IMR-90 (cell line): ENCODE measurements at regions not wholly inside any gene's neighbourhood (a gene's known extent, or its start where the extent isn't known, plus 50 kb on each side); places are given as distances from the start of the nearest gene placed in this dataset.

ENCODE experiments used
- ATAC-seq: fragments of 200-7000 bp; cut with Tn5 transposase; 2 replicates; pipeline ENCODE4 v1.9.1; 2020; ENCODE audit warnings: low read depth, mild to moderate bottlenecking, moderate library complexity
- BruUV-seq: library from RNA; stranded (reverse); fragments of 400-500 nt; replicated peaks from 2 replicates; lab custom pipeline; 2021; lab: Mats Ljungman, UMichigan
- CTCF ChIA-PET: fragments of 300-600 bp; formaldehyde crosslinking; extraction: SDS; loops from one replicate; lab custom pipeline; 2021; ENCODE audit warnings: antibody characterized with exemption; lab: Yijun Ruan, JAX
- POLR2A ChIA-PET: fragments of 300-600 bp; sonication (Branson Sonifier 250); formaldehyde crosslinking; loops from one replicate; lab custom pipeline; 2022; ENCODE audit warnings: antibody characterized with exemption; ENCODE audit not compliant: unreplicated experiment; lab: Charles Lee
- DNase-seq: peaks from one replicate; pipeline ENCODE4 v3.0.0; 2013
- H2AFZ ChIP-seq: replicated peaks from 2 replicates; pipeline ENCODE3; 2013; ENCODE audit warnings: low read length, mild to moderate bottlenecking; ENCODE audit not compliant: poor library complexity
- H2AK5ac ChIP-seq: 2 replicates; pipeline ENCODE4 v1.6.1; 2013; ENCODE audit warnings: low read depth, low read length, inconsistent platforms
- H2AK9ac ChIP-seq: replicated peaks from 2 replicates; pipeline ENCODE3; 2013; ENCODE audit warnings: mild to moderate bottlenecking, low read depth, low read length, moderate library complexity; ENCODE audit not compliant: poor library complexity
- H2BK120ac ChIP-seq: 2 replicates; pipeline ENCODE4 v1.6.1; 2013; ENCODE audit warnings: low read depth, low read length, inconsistent platforms
- H2BK15ac ChIP-seq: 3 replicates; pipeline ENCODE4 v1.6.1; 2013; ENCODE audit warnings: low read depth, low read length, inconsistent platforms
- H2BK20ac ChIP-seq: 2 replicates; pipeline ENCODE4 v1.6.1; 2013; ENCODE audit warnings: low read depth, mild to moderate bottlenecking, inconsistent platforms, low read length, moderate library complexity
- H2BK5ac ChIP-seq: 2 replicates; pipeline ENCODE4 v1.6.1; 2013; ENCODE audit warnings: mild to moderate bottlenecking, low read depth, low read length, inconsistent platforms; ENCODE audit not compliant: poor library complexity, severe bottlenecking
- H3K14ac ChIP-seq: replicated peaks from 2 replicates; pipeline ENCODE4 v1.6.1; 2013; ENCODE audit warnings: low read depth, low read length, inconsistent platforms
- H3K18ac ChIP-seq: 2 replicates; pipeline ENCODE4 v1.6.1; 2013; ENCODE audit warnings: low read depth, low read length, control low read depth
- H3K23ac ChIP-seq: 2 replicates; pipeline ENCODE4 v1.6.1; 2013; ENCODE audit warnings: low read depth, low read length, inconsistent platforms
- H3K27ac ChIP-seq: 2 replicates; pipeline ENCODE4 v1.5.1; 2013; ENCODE audit warnings: mild to moderate bottlenecking, control low read depth, low read length; ENCODE audit not compliant: insufficient read depth
- H3K27me3 ChIP-seq: 2 replicates; pipeline ENCODE4 v1.6.1; 2013; ENCODE audit warnings: low read length; ENCODE audit not compliant: control insufficient read depth, insufficient read depth
- H3K36me3 ChIP-seq: 2 replicates; pipeline ENCODE4 v1.6.1; 2013; ENCODE audit warnings: low read length, mixed read lengths; ENCODE audit not compliant: control insufficient read depth, insufficient read depth
- H3K4ac ChIP-seq: 2 replicates; pipeline ENCODE4 v1.6.1; 2013; ENCODE audit warnings: low read depth, low read length, inconsistent platforms
- H3K4me1 ChIP-seq: 2 replicates; pipeline ENCODE4 v1.6.1; 2013; ENCODE audit warnings: low read length, mixed read lengths; ENCODE audit not compliant: control insufficient read depth, insufficient read depth
- H3K4me2 ChIP-seq: 2 replicates; pipeline ENCODE4 v1.6.1; 2013; ENCODE audit warnings: low read depth, mild to moderate bottlenecking, control low read depth, low read length, moderate library complexity
- H3K4me3 ChIP-seq: 2 replicates; pipeline ENCODE4 v1.5.1; 2013; ENCODE audit warnings: low read depth, mild to moderate bottlenecking, control low read depth, low read length, moderate library complexity; ENCODE audit not compliant: insufficient read depth
- H3K56ac ChIP-seq: 2 replicates; pipeline ENCODE4 v1.6.1; 2013; ENCODE audit warnings: low read length, inconsistent platforms; ENCODE audit not compliant: insufficient read depth; ENCODE audit errors: extremely low read depth
- H3K79me1 ChIP-seq, 2 experiments: 2 replicates each; pipeline ENCODE4 v1.6.1; 2013; ENCODE audit warnings: low read length in 2 of 2, inconsistent platforms in 1 of 2, low read depth in 1 of 2
- H3K9ac ChIP-seq: 2 replicates; pipeline ENCODE4 v1.6.1; 2013; ENCODE audit warnings: low read depth, low read length, control low read depth
- H3K9me1 ChIP-seq: 2 replicates; pipeline ENCODE4 v1.6.1; 2013; ENCODE audit warnings: low read length, inconsistent platforms; ENCODE audit not compliant: insufficient read depth
- H3K9me3 ChIP-seq: 2 replicates; pipeline ENCODE4 v1.6.1; 2013; ENCODE audit warnings: low read length; ENCODE audit not compliant: control insufficient read depth, insufficient read depth
- H4K20me1 ChIP-seq: 2 replicates; pipeline ENCODE4 v1.6.1; 2013; ENCODE audit warnings: low read length, inconsistent platforms; ENCODE audit not compliant: insufficient read depth
- H4K5ac ChIP-seq: 2 replicates; pipeline ENCODE4 v1.6.1; 2013; ENCODE audit warnings: mild to moderate bottlenecking, low read depth, low read length, control low read depth
- H4K8ac ChIP-seq, 2 experiments: 2 replicates each; pipeline ENCODE4 v1.6.1; 2013; ENCODE audit warnings: low read depth in 2 of 2, low read length in 2 of 2, control low read depth in 1 of 2, inconsistent platforms in 1 of 2
- H4K91ac ChIP-seq: 2 replicates; pipeline ENCODE4 v1.6.1; 2013; ENCODE audit warnings: low read depth, low read length, inconsistent platforms; ENCODE audit not compliant: insufficient read depth
- BHLHE40 ChIP-seq: fragments of 150-350 bp; IDR thresholded peaks from 2 replicates; pipeline ENCODE4 v1.6.1; 2016; ENCODE audit warnings: mild to moderate bottlenecking, low read depth, low read length
- CEBPB ChIP-seq: IDR thresholded peaks from 2 replicates; pipeline ENCODE4 v1.6.1; 2012; ENCODE audit warnings: low read depth, low read length, improper control_type of control experiment
- CHD1 ChIP-seq: IDR thresholded peaks from 2 replicates; pipeline ENCODE4 v1.6.1; 2012; ENCODE audit warnings: low read depth, low read length, improper control_type of control experiment
- FOS ChIP-seq: fragments of 150-350 bp; IDR thresholded peaks from 2 replicates; pipeline ENCODE4 v1.6.1; 2016; ENCODE audit warnings: low read depth, low read length
- MAFK ChIP-seq: IDR thresholded peaks from 2 replicates; pipeline ENCODE4 v1.6.1; 2012; ENCODE audit warnings: low read depth, low read length, improper control_type of control experiment
- MAZ ChIP-seq: IDR thresholded peaks from 2 replicates; pipeline ENCODE4 v1.6.1; 2012; ENCODE audit warnings: low read depth, mild to moderate bottlenecking, low read length, improper control_type of control experiment, moderate library complexity, borderline replicate concordance
- MXI1 ChIP-seq: IDR thresholded peaks from 2 replicates; pipeline ENCODE4 v1.6.1; 2012; ENCODE audit warnings: low read depth, mild to moderate bottlenecking, low read length, moderate library complexity, borderline replicate concordance
- NFE2L2 ChIP-seq: fragments of 150-350 bp; IDR thresholded peaks from 2 replicates; pipeline ENCODE4 v1.6.1; 2016; ENCODE audit warnings: low read depth, mild to moderate bottlenecking, low read length
- POLR2A ChIP-seq: IDR thresholded peaks from 2 replicates; pipeline ENCODE4 v1.6.1; 2012; ENCODE audit warnings: mild to moderate bottlenecking, low read depth, low read length
- RAD21 ChIP-seq: IDR thresholded peaks from 2 replicates; pipeline ENCODE4 v1.6.1; 2012; ENCODE audit warnings: low read length, improper control_type of control experiment
- RCOR1 ChIP-seq: IDR thresholded peaks from 2 replicates; pipeline ENCODE4 v1.6.1; 2012; ENCODE audit warnings: mild to moderate bottlenecking, low read length, improper control_type of control experiment; ENCODE audit not compliant: insufficient replicate concordance
- RFX5 ChIP-seq: IDR thresholded peaks from 2 replicates; pipeline ENCODE4 v1.8.0; 2012; ENCODE audit warnings: low read depth, mild to moderate bottlenecking, low read length, moderate library complexity
- SMC3 ChIP-seq: fragments of 150-350 bp; IDR thresholded peaks from 2 replicates; pipeline ENCODE4 v1.6.1; 2016; ENCODE audit warnings: low read depth, mild to moderate bottlenecking, antibody characterized with exemption, low read length, moderate library complexity
- WGBS, 2 experiments: methylation state at CpG; one replicate each; pipeline versions ENCODE4 v1.1.5 to v1.1.7; 2013; ENCODE audit warnings: missing lambda C conversion rate in 2 of 2; ENCODE audit not compliant: insufficient read length in 1 of 2; ENCODE audit errors: extremely low coverage in 2 of 2; 5-methylcytosine and 5-hydroxymethylcytosine counted together
- dilution Hi-C: fragments of 300-500 bp; cut with HindIII; formaldehyde crosslinking; loops from one replicate; pipeline ENCODE4 v1.14.3; 2018; ENCODE audit warnings: low sequenced_read_pairs; ENCODE audit not compliant: unreplicated experiment
- in situ Hi-C: fragments of 300-500 bp; cut with MboI; formaldehyde crosslinking; loops from 3 replicates; pipeline ENCODE4 v1.14.3; 2019; ENCODE audit warnings: low sequenced_read_pairs, inconsistent platforms, mixed read lengths
- intact Hi-C: fragments of 100-400 bp; cut with micrococcal nuclease; formaldehyde crosslinking; loops from 2 replicates; pipeline ENCODE4 v1.10.0; 2022
- TF ChIP-seq, protein P1 (sequence below): conservative IDR thresholded peaks from 2 replicates; pipeline ENCODE4 v1.5.1; 2012; ENCODE audit warnings: mild to moderate bottlenecking, low read depth, low read length, improper control_type of control experiment
- TF ChIP-seq, protein P2 (sequence below): fragments of 150-350 bp; IDR thresholded peaks from 2 replicates; pipeline ENCODE4 v1.6.1; 2017; ENCODE audit warnings: mild to moderate bottlenecking, antibody characterized with exemption, low read length, low read depth
- TF ChIP-seq, protein P3 (sequence below): fragments of 150-350 bp; IDR thresholded peaks from 2 replicates; pipeline ENCODE4 v1.6.1; 2016; ENCODE audit warnings: low read depth, mild to moderate bottlenecking, low read length, moderate library complexity, borderline replicate concordance

DNA sequence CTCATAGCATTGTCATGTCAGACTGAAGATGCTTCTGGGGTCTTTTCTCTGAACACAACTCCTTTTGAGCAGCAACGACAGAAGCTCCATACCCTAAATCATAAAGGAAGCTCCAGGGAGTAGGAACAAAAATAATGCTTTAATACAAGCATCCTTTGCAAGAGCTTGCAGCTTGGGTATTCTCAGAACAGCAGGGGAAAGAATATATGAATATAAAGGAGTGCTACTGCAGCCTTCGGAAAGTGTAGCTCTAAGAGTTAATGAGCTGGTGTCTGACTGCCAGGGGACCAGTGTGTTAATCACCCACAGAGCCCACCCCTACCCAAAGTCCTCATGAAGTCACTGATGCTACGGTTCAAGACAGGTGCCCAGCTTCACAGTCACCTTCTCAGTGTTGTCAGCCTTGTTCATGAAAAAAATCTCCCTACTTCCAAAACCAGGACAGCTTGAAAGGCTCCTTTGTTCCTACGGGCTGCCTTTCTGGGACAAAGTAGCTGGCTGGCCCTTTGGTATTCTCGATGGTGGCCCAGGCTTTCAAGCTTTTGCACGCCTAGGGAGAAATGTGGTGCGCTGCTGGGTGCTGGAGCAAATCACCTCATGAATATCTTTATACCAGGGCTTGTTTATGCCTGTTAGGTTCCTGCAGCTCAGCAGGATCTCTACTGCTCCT is 259.7 kb downstream of the CMPK2 start:
- in situ Hi-C loops (no loop called here), dilution Hi-C loops (no loop called here), intact Hi-C loops (no loop called here)
- WGBS, 2 experiments, result no CpG with 5 or more reads among the region's 7 CpGs
- Histone ChIP-seq H3K23ac (no peak overlapping the region), H4K8ac (no peak overlapping the region), H3K9me1 (no peaks in the 10 kb centered on the region), H2AFZ (no peak overlapping the region), H4K5ac (no peak overlapping the region), H2BK5ac (no peak overlapping the region), H3K27me3 (no peaks in the 10 kb centered on the region), H3K56ac (no peak overlapping the region), H3K4ac (no peak overlapping the region), H3K4me2 (no peak overlapping the region), H2AK9ac (no peak overlapping the region), H2AK5ac (no peak overlapping the region), H3K36me3 (no peaks in the 10 kb centered on the region), H2BK20ac (no peak overlapping the region), H3K4me3 (no peak overlapping the region), H3K4me1 (no peaks in the 10 kb centered on the region), H4K20me1 (no peaks in the 10 kb centered on the region), H3K18ac (no peak overlapping the region), H3K9ac (no peak overlapping the region), H2BK120ac (no peak overlapping the region), H3K9me3 (peaks cover 3% of the 10 kb centered on the region; the same call in 1 of the 2 replicates), H4K91ac (no peak overlapping the region), H3K27ac (no peak overlapping the region), H2BK15ac (no peak overlapping the region), H3K79me1 (no peaks in the 10 kb centered on the region), H3K14ac (no peak overlapping the region)
- no TSS peak for BruUV-seq
- DNase-seq (no peak), ATAC-seq (no peak)
- POLR2A ChIA-PET, result no interaction called here
- TF ChIP-seq POLR2A, result no peak
- TF ChIP-seq FOS, result no peak
- TF ChIP-seq NFE2L2, result no peak
- TF ChIP-seq BHLHE40, result no peak
- TF ChIP-seq RAD21, result no peak
- TF ChIP-seq MAZ, result no peak
- TF ChIP-seq, protein P1, sequence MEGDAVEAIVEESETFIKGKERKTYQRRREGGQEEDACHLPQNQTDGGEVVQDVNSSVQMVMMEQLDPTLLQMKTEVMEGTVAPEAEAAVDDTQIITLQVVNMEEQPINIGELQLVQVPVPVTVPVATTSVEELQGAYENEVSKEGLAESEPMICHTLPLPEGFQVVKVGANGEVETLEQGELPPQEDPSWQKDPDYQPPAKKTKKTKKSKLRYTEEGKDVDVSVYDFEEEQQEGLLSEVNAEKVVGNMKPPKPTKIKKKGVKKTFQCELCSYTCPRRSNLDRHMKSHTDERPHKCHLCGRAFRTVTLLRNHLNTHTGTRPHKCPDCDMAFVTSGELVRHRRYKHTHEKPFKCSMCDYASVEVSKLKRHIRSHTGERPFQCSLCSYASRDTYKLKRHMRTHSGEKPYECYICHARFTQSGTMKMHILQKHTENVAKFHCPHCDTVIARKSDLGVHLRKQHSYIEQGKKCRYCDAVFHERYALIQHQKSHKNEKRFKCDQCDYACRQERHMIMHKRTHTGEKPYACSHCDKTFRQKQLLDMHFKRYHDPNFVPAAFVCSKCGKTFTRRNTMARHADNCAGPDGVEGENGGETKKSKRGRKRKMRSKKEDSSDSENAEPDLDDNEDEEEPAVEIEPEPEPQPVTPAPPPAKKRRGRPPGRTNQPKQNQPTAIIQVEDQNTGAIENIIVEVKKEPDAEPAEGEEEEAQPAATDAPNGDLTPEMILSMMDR, result no peak
- no peak for TF ChIP-seq CEBPB
- TF ChIP-seq, protein P2, sequence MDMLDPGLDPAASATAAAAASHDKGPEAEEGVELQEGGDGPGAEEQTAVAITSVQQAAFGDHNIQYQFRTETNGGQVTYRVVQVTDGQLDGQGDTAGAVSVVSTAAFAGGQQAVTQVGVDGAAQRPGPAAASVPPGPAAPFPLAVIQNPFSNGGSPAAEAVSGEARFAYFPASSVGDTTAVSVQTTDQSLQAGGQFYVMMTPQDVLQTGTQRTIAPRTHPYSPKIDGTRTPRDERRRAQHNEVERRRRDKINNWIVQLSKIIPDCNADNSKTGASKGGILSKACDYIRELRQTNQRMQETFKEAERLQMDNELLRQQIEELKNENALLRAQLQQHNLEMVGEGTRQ, result no peak
- TF ChIP-seq CHD1, result no peak
- no peak for TF ChIP-seq RFX5
- TF ChIP-seq SMC3, result no peak
- TF ChIP-seq, protein P3, sequence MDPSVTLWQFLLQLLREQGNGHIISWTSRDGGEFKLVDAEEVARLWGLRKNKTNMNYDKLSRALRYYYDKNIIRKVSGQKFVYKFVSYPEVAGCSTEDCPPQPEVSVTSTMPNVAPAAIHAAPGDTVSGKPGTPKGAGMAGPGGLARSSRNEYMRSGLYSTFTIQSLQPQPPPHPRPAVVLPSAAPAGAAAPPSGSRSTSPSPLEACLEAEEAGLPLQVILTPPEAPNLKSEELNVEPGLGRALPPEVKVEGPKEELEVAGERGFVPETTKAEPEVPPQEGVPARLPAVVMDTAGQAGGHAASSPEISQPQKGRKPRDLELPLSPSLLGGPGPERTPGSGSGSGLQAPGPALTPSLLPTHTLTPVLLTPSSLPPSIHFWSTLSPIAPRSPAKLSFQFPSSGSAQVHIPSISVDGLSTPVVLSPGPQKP, result no peak
- no peak for TF ChIP-seq RCOR1
- TF ChIP-seq MAFK, result no peak
- no peak for TF ChIP-seq MXI1
- CTCF ChIA-PET, result no interaction called here
